SW 1271 (cell line): ENCODE measurements at regions not wholly inside any gene's neighbourhood (a gene's known extent, or its start where the extent isn't known, plus 50 kb on each side); places are given as distances from the start of the nearest gene placed in this dataset.
"Not testable (repeated sequence)": the region's sequence is repeated elsewhere in the genome, so short reads cannot be mapped to it uniquely, and the experiment has no call there.

ENCODE experiments used
- DNase-seq, 2 experiments: peaks; one replicate each; lab custom pipeline; 2025; lab: John Stamatoyannopoulos, UW

- not testable (repeated sequence) for DNase-seq
These were observed 128.6 kb downstream of the ACTR3 start for GRCh38 chr2:114018464-114018863.

GRCh38 chr2:114020668-114021067, 130.8 kb downstream of the ACTR3 start:
- DNase-seq, result no peak

- DNase-seq, result peak; percentile 8 to 18
These were observed 132.6 kb downstream of the ACTR3 start for GRCh38 chr2:114022360-114023085.

GRCh38 chr2:114024326-114024725, 134.4 kb downstream of the ACTR3 start:
- DNase-seq, result no peak

- DNase-seq, result no peak
These were observed 135.1 kb downstream of the ACTR3 start for GRCh38 chr2:114025030-114025429.

- no peak for DNase-seq
These were observed 137.5 kb downstream of the ACTR3 start for GRCh38 chr2:114027437-114027836.

- no peak for DNase-seq
These were observed 142.0 kb downstream of the ACTR3 start for GRCh38 chr2:114031605-114032505.

GRCh38 chr2:114032705-114033104, 142.8 kb downstream of the ACTR3 start:
- DNase-seq, result no peak

- DNase-seq, result no peak
These were observed 144.9 kb downstream of the ACTR3 start for GRCh38 chr2:114034742-114035141.

GRCh38 chr2:114038710-114039109, 148.8 kb downstream of the ACTR3 start:
- DNase-seq, result no peak

GRCh38 chr2:114039677-114040076, 149.8 kb downstream of the ACTR3 start:
- DNase-seq, result no peak

- no peak for DNase-seq
These were observed 150.9 kb downstream of the ACTR3 start for GRCh38 chr2:114040826-114041225.

GRCh38 chr2:114044985-114045384, 155.1 kb downstream of the ACTR3 start:
- DNase-seq, result no peak

- no peak for DNase-seq
These were observed 156.5 kb downstream of the ACTR3 start for GRCh38 chr2:114046373-114046772.

GRCh38 chr2:114046866-114047435, 157.1 kb downstream of the ACTR3 start:
- DNase-seq, result no peak

- DNase-seq, result no peak
These were observed 159.4 kb downstream of the ACTR3 start for GRCh38 chr2:114049280-114049679.

GRCh38 chr2:114049826-114050225, 159.9 kb downstream of the ACTR3 start:
- no peak for DNase-seq

- DNase-seq, result no peak
These were observed 166.6 kb downstream of the ACTR3 start for GRCh38 chr2:114056294-114057143.

GRCh38 chr2:114057638-114058037, 167.7 kb downstream of the ACTR3 start:
- no peak for DNase-seq

- no peak for DNase-seq
These were observed 171.7 kb downstream of the ACTR3 start for GRCh38 chr2:114061566-114062098.

- no peak for DNase-seq
These were observed 173.5 kb downstream of the ACTR3 start for GRCh38 chr2:114063346-114063745.

GRCh38 chr2:114065731-114066130, 175.8 kb downstream of the ACTR3 start:
- no peak for DNase-seq
